SH-SY5Y (cell line): ENCODE measurements at regions not wholly inside any gene's neighbourhood (a gene's known extent, or its start where the extent isn't known, plus 50 kb on each side); places are given as distances from the start of the nearest gene placed in this dataset.

Source experiments
- GATA2 ChIP-seq: IDR thresholded peaks from 2 replicates; pipeline ENCODE4 v1.6.1; 2011; ENCODE audit warnings: mild to moderate bottlenecking, low read depth, low read length
- GATA3 ChIP-seq: IDR thresholded peaks from 2 replicates; pipeline ENCODE4 v1.6.1; 2011; ENCODE audit warnings: low read depth, mild to moderate bottlenecking, low read length, moderate library complexity

GRCh38 chr2:215729985-215730620, 283.2 kb downstream of the MREG start:
- no peak for TF ChIP-seq GATA3
- no peak for TF ChIP-seq GATA2
